B cell (primary cell): ENCODE measurements at regions not wholly inside any gene's neighbourhood (a gene's known extent, or its start where the extent isn't known, plus 50 kb on each side); places are given as distances from the start of the nearest gene placed in this dataset.

Experiments
- EZH2 ChIP-seq: IDR thresholded peaks from 2 replicates; pipeline ENCODE4 v1.6.1; 2012; ENCODE audit warnings: borderline replicate concordance, low read depth, mild to moderate bottlenecking, moderate library complexity, low read length; ENCODE audit not compliant: insufficient read depth, poor library complexity, severe bottlenecking
- TF ChIP-seq, protein P1 (sequence below): fragments of 200-600 bp; IDR thresholded peaks from one replicate; pipeline ENCODE4 v1.8.0; 2022; ENCODE audit warnings: antibody characterized with exemption, mild to moderate bottlenecking

DNA sequence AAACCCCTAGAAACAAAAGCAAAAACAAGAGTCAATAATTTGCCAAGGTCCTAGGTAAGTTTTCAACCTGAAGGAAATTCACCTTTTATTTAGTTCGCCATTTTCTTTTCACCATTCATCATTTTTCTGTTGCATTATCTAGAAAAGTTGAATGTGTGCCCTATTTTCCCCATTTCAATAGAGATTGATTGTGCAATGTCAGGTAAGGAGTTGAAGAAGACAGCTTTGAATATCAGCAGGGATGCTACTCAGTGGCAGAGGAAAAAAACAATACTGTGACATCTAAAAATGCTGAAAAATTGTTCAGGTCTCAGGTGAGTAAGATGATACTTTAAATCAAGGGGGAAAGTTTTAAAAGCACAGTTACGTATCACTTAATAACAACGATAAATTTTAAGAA lies 813.7 kb downstream of the DTWD2 start:
- TF ChIP-seq, protein P1, sequence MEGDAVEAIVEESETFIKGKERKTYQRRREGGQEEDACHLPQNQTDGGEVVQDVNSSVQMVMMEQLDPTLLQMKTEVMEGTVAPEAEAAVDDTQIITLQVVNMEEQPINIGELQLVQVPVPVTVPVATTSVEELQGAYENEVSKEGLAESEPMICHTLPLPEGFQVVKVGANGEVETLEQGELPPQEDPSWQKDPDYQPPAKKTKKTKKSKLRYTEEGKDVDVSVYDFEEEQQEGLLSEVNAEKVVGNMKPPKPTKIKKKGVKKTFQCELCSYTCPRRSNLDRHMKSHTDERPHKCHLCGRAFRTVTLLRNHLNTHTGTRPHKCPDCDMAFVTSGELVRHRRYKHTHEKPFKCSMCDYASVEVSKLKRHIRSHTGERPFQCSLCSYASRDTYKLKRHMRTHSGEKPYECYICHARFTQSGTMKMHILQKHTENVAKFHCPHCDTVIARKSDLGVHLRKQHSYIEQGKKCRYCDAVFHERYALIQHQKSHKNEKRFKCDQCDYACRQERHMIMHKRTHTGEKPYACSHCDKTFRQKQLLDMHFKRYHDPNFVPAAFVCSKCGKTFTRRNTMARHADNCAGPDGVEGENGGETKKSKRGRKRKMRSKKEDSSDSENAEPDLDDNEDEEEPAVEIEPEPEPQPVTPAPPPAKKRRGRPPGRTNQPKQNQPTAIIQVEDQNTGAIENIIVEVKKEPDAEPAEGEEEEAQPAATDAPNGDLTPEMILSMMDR: no peak
- no peak for TF ChIP-seq EZH2
